Thyroid gland (tissue), 4 donors: ENCODE measurements at regions not wholly inside any gene's neighbourhood (a gene's known extent, or its start where the extent isn't known, plus 50 kb on each side); places are given as distances from the start of the nearest gene placed in this dataset.

Experiments used
- DNase-seq, 2 donors: peaks; one replicate each; pipeline ENCODE4 v3.0.0-alpha.2; 2019
- H3K27ac ChIP-seq, 3 donors: fragments of 200-600 bp; sonication (generic); 1 replicate in 2 of 3; 2 replicates in 1 of 3; pipeline ENCODE4 v1.5.1; 2016 to 2019; ENCODE audit warnings: mild to moderate bottlenecking in 1 of 3, moderate library complexity in 1 of 3
- H3K27me3 ChIP-seq: fragments of 200-600 bp; sonication (generic); one replicate; pipeline ENCODE4 v1.5.1; 2019
- H3K36me3 ChIP-seq, 2 donors: fragments of 200-600 bp; sonication (generic); one replicate each; pipeline ENCODE4 v1.5.1; 2016 to 2019
- H3K4me1 ChIP-seq, 2 donors: fragments of 200-600 bp; sonication (generic); one replicate each; pipeline ENCODE4 v1.5.1; 2017 to 2019
- H3K4me3 ChIP-seq, 3 donors: fragments of 200-600 bp; sonication (generic); replicated peaks in 1 of 3; 1 replicate in 2 of 3; 2 replicates in 1 of 3; pipeline ENCODE4 v1.5.1; 2016; ENCODE audit warnings: mild to moderate bottlenecking in 1 of 3
- H3K9me3 ChIP-seq: fragments of 200-600 bp; sonication (generic); one replicate; pipeline ENCODE4 v1.5.1; 2017
- CTCF ChIP-seq, 6 experiments: fragments of 200-600 bp in 3 of 6; fragments of 450-650 bp in 3 of 6; sonication (generic) in 3 of 6; IDR thresholded peaks; one replicate each; pipeline ENCODE4 v1.5.1; 2016 to 2019; ENCODE audit warnings: antibody characterized with exemption in 6 of 6, mild to moderate bottlenecking in 2 of 6, inconsistent platforms in 1 of 6, moderate library complexity in 1 of 6
- POLR2A ChIP-seq, 2 donors: fragments of 450-650 bp; IDR thresholded peaks; one replicate each; pipeline ENCODE4 v1.6.1; 2017; ENCODE audit warnings: antibody characterized with exemption in 2 of 2, mild to moderate bottlenecking in 2 of 2, moderate library complexity in 1 of 2
- WGBS, 2 donors: methylation state at CpG; one replicate each; pipeline ENCODE4 v1.1.5; 2017; 5-methylcytosine and 5-hydroxymethylcytosine counted together
- intact Hi-C: fragments of 100-400 bp; cut with DNase I; formaldehyde crosslinking; loops from one replicate; pipeline ENCODE4 v1.15.1; 2023

GRCh38 chr5:39869396-39869795 lies 444.6 kb upstream of the DAB2 start:
- Histone ChIP-seq H3K9me3 (no peaks in the 10 kb centered on the region), H3K27ac (no peak overlapping the region), H3K4me3 (no peak overlapping the region), H3K36me3 (no peaks in the 10 kb centered on the region), H3K4me1 (no peaks in the 10 kb centered on the region), H3K27me3 (no peaks in the 10 kb centered on the region)
- 82 to 97% methylated on average over 1 of the region's 1 CpG for WGBS, 2 donors
- TF ChIP-seq POLR2A (IDR thresholded peaks at IDR 0.05) (no peak), CTCF (IDR thresholded peaks at IDR 0.05) (no peak)
- DNase-seq = no peak
- intact Hi-C loops = no loop called here

GRCh38 chr5:39867923-39868322 lies 443.1 kb upstream of the DAB2 start:
- no peaks in the 10 kb centered on the region for H3K36me3 ChIP-seq
- H3K4me3 ChIP-seq = no peak overlapping the region
- no peaks in the 10 kb centered on the region for H3K9me3 ChIP-seq
- H3K27me3 ChIP-seq = no peaks in the 10 kb centered on the region
- H3K27ac ChIP-seq = no peak overlapping the region
- no peak for TF ChIP-seq CTCF (IDR thresholded peaks at IDR 0.05)
- TF ChIP-seq POLR2A (IDR thresholded peaks at IDR 0.05) = no peak
- intact Hi-C loops = no loop called here
- no peaks in the 10 kb centered on the region for H3K4me1 ChIP-seq
- DNase-seq = no peak

- Histone ChIP-seq H3K36me3 (no peaks in the 10 kb centered on the region), H3K4me3 (no peak overlapping the region), H3K4me1 (no peaks in the 10 kb centered on the region), H3K9me3 (no peaks in the 10 kb centered on the region), H3K27ac (no peak overlapping the region), H3K27me3 (no peaks in the 10 kb centered on the region)
- TF ChIP-seq CTCF (IDR thresholded peaks at IDR 0.05) (no peak), POLR2A (IDR thresholded peaks at IDR 0.05) (no peak)
- DNase-seq = no peak
- 45% methylated on average over 7 of the region's 7 CpGs for WGBS, 2 donors
- intact Hi-C loops = no loop called here
Observed at GRCh38 chr5:39863926-39864552, 439.3 kb upstream of the DAB2 start.

- intact Hi-C loops = no loop called here
- no peak overlapping the region for H3K4me3 ChIP-seq
- 90 to 95% methylated on average over 3 of the region's 3 CpGs for WGBS, 2 donors
Observed at GRCh38 chr5:39857041-39857440, 432.3 kb upstream of the DAB2 start.

More at GRCh38 chr5:39857041-39857440, 432.3 kb upstream of the DAB2 start:
- no peaks in the 10 kb centered on the region for H3K27me3 ChIP-seq
- no peak overlapping the region for H3K27ac ChIP-seq
- no peak for DNase-seq
- no peaks in the 10 kb centered on the region for H3K9me3 ChIP-seq
- H3K4me1 ChIP-seq = no peaks in the 10 kb centered on the region
- no peak for TF ChIP-seq CTCF (IDR thresholded peaks at IDR 0.05)
- no peak for TF ChIP-seq POLR2A (IDR thresholded peaks at IDR 0.05)
- H3K36me3 ChIP-seq = no peaks in the 10 kb centered on the region
